ENCODE measurements at regions not wholly inside any gene's neighbourhood (a gene's known extent, or its start where the extent isn't known, plus 50 kb on each side); places are given as distances from the start of the nearest gene placed in this dataset.

DNA sequence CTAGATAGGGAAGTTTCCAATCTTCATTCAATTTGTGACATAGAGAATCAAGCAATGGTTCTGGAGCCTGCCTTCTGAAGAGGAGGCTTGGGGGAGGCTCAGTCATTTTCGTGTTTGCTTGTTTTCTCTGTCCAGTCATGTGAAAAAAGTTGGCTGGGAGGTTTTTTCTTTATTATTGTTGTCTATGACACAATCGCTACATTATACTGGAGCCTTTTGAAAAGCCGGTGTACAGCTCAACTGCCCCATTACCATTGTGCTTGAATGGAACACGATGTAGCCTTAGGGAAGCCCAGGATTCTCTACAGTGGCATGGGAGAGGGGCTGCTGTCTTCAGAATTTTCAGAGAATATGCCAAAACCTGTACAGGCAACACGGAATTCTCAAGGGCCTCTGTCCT lies 57.9 kb upstream of the NCAM1 start:
- intact Hi-C loops (cut with DNase I; ENCODE audit: low total_unique reads): no loop called here
- TF ChIP-seq, protein P1, sequence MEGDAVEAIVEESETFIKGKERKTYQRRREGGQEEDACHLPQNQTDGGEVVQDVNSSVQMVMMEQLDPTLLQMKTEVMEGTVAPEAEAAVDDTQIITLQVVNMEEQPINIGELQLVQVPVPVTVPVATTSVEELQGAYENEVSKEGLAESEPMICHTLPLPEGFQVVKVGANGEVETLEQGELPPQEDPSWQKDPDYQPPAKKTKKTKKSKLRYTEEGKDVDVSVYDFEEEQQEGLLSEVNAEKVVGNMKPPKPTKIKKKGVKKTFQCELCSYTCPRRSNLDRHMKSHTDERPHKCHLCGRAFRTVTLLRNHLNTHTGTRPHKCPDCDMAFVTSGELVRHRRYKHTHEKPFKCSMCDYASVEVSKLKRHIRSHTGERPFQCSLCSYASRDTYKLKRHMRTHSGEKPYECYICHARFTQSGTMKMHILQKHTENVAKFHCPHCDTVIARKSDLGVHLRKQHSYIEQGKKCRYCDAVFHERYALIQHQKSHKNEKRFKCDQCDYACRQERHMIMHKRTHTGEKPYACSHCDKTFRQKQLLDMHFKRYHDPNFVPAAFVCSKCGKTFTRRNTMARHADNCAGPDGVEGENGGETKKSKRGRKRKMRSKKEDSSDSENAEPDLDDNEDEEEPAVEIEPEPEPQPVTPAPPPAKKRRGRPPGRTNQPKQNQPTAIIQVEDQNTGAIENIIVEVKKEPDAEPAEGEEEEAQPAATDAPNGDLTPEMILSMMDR (IDR thresholded peaks at IDR 0.05): no peak
- TF ChIP-seq POLR2A (IDR thresholded peaks at IDR 0.05): no peak
- DNase-seq (ENCODE audit: low spot score in 2 of 2): no peak
- WGBS, 2 donors: 64 to 78% methylated on average over 5 of the region's 5 CpGs
- H3K4me3 ChIP-seq (ENCODE audit: low read depth, poor library complexity, severe bottlenecking): no peak overlapping the region

DNA sequence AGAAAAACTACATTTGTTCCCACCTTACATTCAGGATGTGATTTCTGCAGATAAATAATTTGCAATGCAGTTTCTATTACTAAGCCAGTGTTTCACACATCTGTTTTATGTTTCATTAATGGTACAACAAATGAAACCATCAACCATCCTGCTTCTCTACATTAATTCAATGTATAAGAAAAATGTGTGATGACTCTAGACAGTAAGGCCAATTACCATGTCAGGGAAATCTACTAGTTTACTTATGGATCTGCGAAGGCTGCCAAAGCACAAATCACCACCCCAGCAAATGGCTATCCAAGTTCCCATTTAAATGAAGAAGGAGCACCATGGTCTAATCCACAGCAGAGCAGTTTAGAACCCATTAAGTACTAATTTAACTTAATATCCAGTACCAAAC lies 50.1 kb upstream of the NCAM1 start:
- no peak for DNase-seq (ENCODE audit: low spot score in 2 of 2)
- intact Hi-C loops (cut with DNase I; ENCODE audit: low total_unique reads): no loop called here
- no peak overlapping the region for H3K4me3 ChIP-seq (ENCODE audit: low read depth, poor library complexity, severe bottlenecking)
- no peak for TF ChIP-seq POLR2A (IDR thresholded peaks at IDR 0.05)
- TF ChIP-seq, protein P1 (IDR thresholded peaks at IDR 0.05): no peak
- 100% methylated on average over 1 of the region's 1 CpG for WGBS, 2 donors
